Renal cortical epithelial cell (primary cell): ENCODE measurements at regions not wholly inside any gene's neighbourhood (a gene's known extent, or its start where the extent isn't known, plus 50 kb on each side); places are given as distances from the start of the nearest gene placed in this dataset.

ENCODE experiments used
- DNase-seq: peaks from one replicate; pipeline ENCODE4 v3.0.0-alpha.2; 2011; ENCODE audit warnings: low read depth

DNA sequence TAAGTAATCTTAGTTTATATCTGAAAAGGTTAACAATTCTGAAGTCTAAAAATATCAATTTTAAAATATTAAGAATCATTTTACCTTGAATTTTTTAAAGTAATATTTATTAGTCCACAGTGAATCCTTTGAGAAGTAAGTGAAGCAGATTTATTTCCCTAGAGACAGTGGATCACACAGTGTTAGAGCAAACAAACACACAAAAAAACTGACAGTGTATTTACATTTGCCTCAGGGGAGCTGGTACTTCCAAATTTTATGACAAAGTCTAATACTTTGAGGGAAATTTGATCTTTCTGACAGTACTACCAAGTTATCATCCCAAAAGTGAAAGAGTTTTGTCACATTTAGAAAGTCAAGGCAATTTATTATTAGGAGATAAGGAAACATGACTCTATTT lies 1750.6 kb upstream of the CDH9 start:
- DNase-seq: no peak

DNA sequence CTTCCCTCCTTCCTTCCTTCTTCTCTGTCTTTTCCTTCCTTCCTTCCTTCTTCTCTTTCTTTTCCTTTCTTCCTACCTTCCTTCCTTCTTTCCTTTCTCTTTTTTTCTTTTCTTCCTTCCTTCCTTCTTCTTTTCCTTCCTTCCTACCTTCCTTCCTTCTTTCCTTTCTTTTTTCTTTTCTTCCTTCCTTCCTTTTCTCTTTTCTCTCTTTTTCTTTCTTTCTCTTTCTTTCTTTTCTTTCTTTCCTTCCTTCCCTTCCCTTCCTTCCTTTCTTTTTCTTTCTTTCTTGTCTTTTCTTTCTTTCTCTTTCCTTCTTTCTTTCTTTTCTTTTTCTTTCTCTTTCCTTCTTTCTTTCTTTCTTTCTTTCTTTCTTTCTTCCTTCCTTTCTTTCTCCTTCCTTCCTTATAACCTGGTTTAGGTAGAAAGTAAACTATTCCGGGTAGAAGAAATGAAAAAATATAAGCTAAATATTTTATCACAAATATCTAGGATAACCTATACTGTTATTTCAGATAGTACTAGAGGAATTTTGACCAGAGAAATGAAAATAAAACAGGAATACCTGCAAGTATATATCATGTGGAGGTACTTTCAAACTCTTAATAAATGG lies 1741.8 kb upstream of the CDH9 start:
- no peak for DNase-seq

DNA sequence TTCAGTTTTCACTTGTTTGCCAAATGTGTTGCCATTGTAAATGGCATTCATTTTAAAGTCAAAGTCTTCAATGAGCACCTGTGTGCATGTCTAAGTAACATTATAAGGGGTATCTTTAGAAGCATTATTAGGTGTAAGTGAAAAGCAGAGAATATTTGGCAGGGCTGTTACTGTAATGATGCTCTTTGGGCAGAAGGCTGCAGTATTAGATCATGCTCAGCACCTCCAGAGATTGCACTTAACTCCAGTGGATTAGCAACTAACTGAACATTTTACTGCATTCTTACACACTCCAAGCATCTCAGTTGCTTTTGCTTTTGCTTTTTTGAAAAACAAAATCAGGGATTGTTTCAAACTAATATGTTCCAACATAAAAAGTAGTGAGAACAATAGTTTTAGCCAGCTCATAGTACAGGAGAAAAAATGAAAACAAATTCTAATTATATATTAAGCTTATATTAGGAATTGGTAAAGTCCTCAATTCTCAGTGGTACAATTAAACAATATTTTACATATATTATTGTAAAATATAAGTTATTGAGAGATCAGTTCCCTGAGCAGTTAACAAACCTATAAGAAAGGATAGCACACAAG lies 1740.9 kb upstream of the CDH9 start:
- DNase-seq: no peak

DNA sequence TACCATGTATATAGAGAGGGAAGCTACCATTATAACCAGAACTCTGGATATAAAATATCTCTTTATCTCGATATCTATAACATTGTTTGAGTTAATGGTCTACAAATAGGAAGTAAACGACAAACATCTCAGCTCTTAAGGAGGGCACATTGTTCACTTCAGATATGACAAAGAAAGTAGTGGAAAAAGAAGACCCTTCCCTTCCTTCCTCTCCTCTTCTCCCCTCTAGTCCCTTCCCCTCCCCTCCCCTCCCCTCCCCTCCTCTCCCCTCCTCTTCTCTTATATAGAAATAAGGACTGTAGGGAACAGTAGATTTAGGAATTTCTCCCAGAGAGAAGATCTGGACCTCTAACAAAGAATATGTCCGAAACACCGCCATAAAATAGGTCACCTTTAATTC lies 1731.9 kb upstream of the CDH9 start:
- DNase-seq: no peak

- peak; percentile 53 for DNase-seq
Measured at GRCh38 chr5:28766565-28767158, 1728.3 kb upstream of the CDH9 start.

DNA sequence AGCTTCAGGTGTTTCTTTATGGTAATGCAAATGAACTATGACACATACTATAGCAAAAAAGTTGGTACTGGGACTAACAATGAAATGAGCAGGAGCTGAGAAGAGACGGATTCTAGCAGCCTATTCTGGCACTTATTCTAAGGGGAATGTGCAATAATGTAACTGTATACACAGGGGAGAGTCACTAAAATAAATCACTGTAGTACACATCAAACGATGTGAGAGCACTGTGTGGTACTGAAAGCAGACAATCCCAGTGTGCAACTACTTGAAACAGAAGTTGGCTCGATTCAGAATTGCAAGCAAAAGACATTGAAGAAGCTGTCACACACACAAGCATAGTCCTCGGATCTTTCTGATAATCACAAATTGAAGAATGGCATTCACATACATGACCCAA lies 1713.0 kb upstream of the CDH9 start:
- no peak for DNase-seq

DNA sequence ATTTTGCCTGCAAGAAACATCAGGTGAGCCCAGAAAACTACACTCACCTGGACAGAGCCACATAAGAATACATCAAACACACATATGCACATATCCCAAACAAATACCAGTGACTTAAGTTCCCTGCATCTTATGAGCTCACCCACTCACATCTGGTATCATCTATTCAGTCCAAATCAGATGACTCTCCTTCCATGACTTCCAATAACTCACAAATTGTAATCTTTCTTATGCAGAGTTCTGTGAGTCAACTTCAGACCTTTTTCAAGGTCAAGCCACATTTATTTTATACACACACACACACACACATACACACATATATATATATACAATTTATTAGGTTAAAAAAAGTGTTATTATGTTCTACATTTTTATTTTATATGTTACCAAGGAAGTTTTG lies 1711.9 kb upstream of the CDH9 start:
- no peak for DNase-seq

- no peak for DNase-seq
Measured at GRCh38 chr5:28748446-28748845, 1710.1 kb upstream of the CDH9 start.

GRCh38 chr5:28743716-28744110 lies 1705.3 kb upstream of the CDH9 start:
- peak; percentile 13 for DNase-seq

DNA sequence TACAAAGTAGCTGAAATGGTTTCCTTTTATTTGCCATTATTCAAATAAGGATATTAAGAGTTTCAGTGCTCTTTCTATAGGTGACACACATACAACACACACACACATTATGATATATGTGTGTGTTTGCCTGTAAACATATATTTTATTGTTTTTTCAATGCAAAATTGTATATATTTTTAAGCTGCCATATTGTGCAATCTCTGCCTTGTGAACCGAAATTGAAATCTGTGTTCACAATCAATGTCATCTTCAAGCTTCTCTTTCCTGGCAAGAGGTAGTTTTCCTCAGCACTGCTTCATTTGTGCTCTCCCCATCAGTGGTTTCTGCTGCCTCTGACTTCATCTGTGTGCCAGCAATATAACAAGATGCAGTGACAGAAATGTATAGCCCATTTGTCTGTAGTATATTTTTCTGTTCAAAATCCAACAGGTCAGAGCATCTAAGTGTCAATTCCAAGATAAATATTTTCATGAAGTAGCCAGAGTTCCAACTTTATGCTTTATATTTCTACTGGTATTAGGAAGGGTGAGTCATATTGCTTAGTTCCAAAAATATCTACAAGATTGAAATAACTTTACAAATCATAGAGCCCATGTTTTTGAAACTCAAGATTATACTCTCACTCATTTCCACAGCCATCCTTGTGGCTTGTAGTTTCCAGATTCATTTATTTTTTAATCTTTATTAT lies 1704.8 kb upstream of the CDH9 start:
- no peak for DNase-seq

DNA sequence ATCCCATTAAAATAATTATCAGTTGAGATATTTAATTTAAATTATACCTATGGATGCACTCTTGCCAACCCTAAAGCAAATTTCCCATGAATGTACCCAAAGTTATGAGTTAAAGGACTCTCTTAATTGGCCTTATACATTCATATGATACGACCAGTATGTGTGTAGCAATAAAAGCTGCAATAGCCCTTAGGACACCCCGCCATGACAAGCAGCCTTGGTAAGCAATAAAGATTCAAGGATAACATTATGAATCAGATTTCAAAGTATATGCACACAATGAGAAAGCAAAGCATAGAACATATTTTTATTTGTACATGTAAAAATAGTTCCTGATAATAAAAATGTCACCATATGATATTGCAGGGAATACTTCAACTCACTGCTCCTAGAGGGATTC lies 1699.3 kb upstream of the CDH9 start:
- DNase-seq: no peak

DNA sequence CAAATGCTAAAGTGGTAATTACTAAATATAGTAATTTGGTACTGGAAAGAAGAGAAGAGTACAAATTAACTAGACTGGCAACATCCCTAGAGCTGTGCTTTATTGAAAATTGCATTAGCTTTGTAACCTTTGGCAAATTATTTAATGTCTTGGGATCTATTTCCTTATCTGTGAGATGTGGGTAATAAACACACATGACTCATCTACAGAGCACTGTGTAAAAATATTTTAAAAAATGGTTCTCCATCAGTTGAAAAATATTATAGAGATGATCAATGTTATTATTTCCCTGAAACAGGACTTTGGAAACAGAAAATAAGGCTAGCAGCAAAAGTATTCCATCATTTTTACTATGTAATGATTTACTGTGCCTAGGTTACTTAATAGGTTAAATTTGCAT lies 1698.8 kb upstream of the CDH9 start:
- no peak for DNase-seq

DNA sequence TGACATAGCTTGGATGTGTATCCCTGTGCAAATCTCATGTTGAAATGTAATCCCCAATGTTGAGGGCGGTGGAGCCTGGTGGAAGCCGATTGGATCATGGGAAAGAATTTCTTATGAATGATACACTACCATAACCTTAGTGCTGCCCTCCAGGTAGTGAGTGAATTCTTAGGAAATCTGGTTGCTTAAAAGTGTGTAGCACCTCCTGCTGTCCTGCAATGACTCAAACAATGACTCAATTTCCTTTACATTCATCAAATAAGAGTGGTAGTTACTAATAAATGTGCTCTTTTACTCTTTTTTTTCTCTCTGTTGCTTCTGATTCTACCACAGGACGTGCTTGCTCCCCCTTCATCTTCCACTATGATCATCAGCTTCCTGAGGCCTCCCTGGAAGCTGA lies 1696.0 kb upstream of the CDH9 start:
- peak; percentile 6 for DNase-seq

DNA sequence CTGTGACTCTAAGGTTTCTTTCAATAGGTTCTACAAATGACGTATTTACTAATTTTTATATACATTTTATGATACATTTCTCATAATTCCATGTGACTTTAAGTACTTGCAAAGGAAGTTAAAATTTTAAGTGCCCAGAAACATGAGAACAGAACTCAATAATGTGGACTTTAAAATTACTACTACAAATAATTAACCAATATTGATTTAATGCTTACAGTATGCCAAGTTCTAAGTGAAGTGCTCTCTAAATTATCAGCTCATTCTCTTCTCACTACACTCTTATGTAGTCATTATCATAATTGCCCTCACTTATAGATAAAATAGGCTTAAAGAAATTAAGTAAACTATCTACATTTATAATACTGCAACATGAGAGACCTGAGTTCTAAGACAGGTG lies 1690.7 kb upstream of the CDH9 start:
- no peak for DNase-seq

DNA sequence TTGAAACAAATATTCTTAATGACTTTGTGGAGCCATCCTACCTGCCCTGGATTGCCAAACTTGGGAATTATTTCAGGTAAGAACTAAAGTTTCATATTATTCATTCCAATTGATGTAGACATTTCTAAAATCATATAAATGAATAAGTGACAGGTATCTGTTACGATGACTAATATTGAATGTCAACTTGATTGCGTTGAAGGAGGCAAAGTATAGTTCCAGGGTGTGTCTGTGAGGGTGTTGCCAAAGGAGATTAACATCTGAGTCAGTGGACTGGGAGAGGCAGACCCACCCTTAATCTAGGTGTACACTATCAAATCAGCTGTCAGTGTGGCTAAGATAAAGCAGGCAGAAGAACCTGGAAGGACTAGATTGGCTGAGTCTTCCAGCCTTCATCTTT lies 1688.4 kb upstream of the CDH9 start:
- no peak for DNase-seq

DNA sequence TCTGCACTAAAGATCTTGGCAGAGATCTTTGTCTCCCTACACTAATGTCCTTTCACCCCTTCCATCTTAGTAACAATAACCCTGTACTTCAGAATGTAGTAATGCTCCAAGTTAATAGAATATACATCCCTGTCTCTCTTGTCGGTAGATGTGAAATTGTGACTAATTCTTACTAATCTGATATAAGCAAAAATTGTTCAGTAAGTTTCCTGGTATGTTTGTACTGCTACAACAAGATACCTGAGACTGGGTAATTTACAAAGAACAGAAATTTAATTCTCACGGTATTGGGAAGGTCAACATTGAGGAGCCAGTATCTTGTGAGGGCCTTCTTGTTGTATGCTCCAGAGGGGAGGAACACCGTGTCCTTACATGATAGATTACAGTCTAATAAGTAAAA lies 1686.6 kb upstream of the CDH9 start:
- DNase-seq: no peak

GRCh38 chr5:28714907-28715698 lies 1676.7 kb upstream of the CDH9 start:
- DNase-seq: no peak

DNA sequence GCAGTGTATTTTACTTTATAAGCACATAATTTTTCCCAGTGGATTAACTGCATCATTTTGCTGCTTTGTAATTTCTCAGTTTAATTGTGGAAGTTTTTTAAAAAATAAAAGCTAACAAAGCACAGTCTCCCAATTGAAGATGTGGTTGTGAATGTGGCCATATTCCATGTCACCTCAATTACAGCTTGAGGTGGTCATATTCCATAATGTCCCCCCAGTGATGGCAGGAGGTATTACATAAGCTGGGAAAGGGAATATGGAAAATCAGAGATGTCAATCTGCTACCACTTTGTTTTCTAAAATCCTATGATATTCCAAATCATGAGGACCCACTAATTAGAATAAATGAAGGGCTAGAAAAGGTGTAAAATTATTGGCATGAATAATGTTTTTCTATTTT lies 1672.0 kb upstream of the CDH9 start:
- no peak for DNase-seq

DNA sequence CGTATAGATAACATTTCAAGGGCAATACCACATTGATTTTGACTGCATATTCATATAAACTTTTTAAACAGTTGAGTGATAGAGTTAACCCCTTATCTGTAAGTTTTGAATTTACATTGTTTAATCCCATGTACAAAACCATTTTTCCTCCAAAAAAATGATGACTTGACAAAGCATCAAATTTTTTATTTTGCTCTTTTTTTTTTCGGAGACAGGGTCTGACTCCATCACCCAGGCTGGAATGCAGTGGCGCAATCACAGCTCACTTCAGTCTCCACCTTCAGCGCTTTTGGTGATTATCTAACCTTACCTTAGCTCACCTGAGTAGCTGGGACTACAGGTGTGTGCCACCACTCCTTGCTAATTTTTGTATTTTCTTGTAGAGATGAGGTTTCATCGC lies 1670.1 kb upstream of the CDH9 start:
- DNase-seq: no peak

- no peak for DNase-seq
Measured at GRCh38 chr5:28707706-28708105, 1669.3 kb upstream of the CDH9 start.

GRCh38 chr5:28703651-28704260 lies 1665.4 kb upstream of the CDH9 start:
- no peak for DNase-seq

- no peak for DNase-seq
Measured at GRCh38 chr5:28691526-28691925, 1653.1 kb upstream of the CDH9 start.
